ENCODE measurements at regions not wholly inside any gene's neighbourhood (a gene's known extent, or its start where the extent isn't known, plus 50 kb on each side); places are given as distances from the start of the nearest gene placed in this dataset.

GRCh38 chr13:83344518-83344917, 537.8 kb downstream of the SLITRK1 start:
- no peak for TF ChIP-seq ZFX (IDR thresholded peaks at IDR 0.05)
- TF ChIP-seq, protein P1, sequence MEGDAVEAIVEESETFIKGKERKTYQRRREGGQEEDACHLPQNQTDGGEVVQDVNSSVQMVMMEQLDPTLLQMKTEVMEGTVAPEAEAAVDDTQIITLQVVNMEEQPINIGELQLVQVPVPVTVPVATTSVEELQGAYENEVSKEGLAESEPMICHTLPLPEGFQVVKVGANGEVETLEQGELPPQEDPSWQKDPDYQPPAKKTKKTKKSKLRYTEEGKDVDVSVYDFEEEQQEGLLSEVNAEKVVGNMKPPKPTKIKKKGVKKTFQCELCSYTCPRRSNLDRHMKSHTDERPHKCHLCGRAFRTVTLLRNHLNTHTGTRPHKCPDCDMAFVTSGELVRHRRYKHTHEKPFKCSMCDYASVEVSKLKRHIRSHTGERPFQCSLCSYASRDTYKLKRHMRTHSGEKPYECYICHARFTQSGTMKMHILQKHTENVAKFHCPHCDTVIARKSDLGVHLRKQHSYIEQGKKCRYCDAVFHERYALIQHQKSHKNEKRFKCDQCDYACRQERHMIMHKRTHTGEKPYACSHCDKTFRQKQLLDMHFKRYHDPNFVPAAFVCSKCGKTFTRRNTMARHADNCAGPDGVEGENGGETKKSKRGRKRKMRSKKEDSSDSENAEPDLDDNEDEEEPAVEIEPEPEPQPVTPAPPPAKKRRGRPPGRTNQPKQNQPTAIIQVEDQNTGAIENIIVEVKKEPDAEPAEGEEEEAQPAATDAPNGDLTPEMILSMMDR (conservative IDR thresholded peaks at IDR 0.05) = no peak
